ENCODE measurements at regions not wholly inside any gene's neighbourhood (a gene's known extent, or its start where the extent isn't known, plus 50 kb on each side); places are given as distances from the start of the nearest gene placed in this dataset.
"Not testable (repeated sequence)": the region's sequence is repeated elsewhere in the genome, so short reads cannot be mapped to it uniquely, and the experiment has no call there.

- H3K4me3 ChIP-seq (ENCODE audit: low read depth in 2 of 2, low read length in 1 of 2); H3K36me3 ChIP-seq (replicated peaks in 1 of 2; ENCODE audit: control insufficient read depth in 1 of 2, insufficient read depth in 2 of 2, low read length in 1 of 2); POLR2A ChIA-PET; CTCF ChIA-PET; H3K27ac ChIP-seq (ENCODE audit: low read depth in 2 of 2, low read length in 1 of 2); H3K9ac ChIP-seq; H3K4me2 ChIP-seq; H3K9me2 ChIP-seq; H3F3A ChIP-seq (replicated peaks; ENCODE audit: insufficient read depth); DNase-seq; H3K79me2 ChIP-seq (ENCODE audit: insufficient read depth); H3K27me3 ChIP-seq (ENCODE audit: insufficient read depth); H4K20me1 ChIP-seq (ENCODE audit: insufficient read depth); H2AFZ ChIP-seq (ENCODE audit: low read depth); H3K4me1 ChIP-seq (ENCODE audit: control insufficient read depth in 1 of 2, insufficient read depth in 2 of 2, low read depth in 1 of 2, low read length in 1 of 2); H3K9me3 ChIP-seq: not testable (repeated sequence)
- no CpG with 5 or more reads among the region's 46 CpGs for WGBS (ENCODE audit: low lambda C conversion rate)
These were observed 4382.9 kb upstream of the TPTE start for GRCh38 chr21:6138244-6139136.

GRCh38 chr21:6139331-6139730 is 4382.1 kb upstream of the TPTE start:
- H3K4me2 ChIP-seq; H3K9me3 ChIP-seq; H3K9me2 ChIP-seq; CTCF ChIA-PET; H3K79me2 ChIP-seq (ENCODE audit: insufficient read depth); H3F3A ChIP-seq (replicated peaks; ENCODE audit: insufficient read depth); H3K4me1 ChIP-seq (ENCODE audit: control insufficient read depth in 1 of 2, insufficient read depth in 2 of 2, low read depth in 1 of 2, low read length in 1 of 2); POLR2A ChIA-PET; H3K36me3 ChIP-seq (replicated peaks in 1 of 2; ENCODE audit: control insufficient read depth in 1 of 2, insufficient read depth in 2 of 2, low read length in 1 of 2); DNase-seq; H3K9ac ChIP-seq; H4K20me1 ChIP-seq (ENCODE audit: insufficient read depth); H3K4me3 ChIP-seq (ENCODE audit: low read depth in 2 of 2, low read length in 1 of 2); H3K27ac ChIP-seq (ENCODE audit: low read depth in 2 of 2, low read length in 1 of 2); H2AFZ ChIP-seq (ENCODE audit: low read depth); H3K27me3 ChIP-seq (ENCODE audit: insufficient read depth): not testable (repeated sequence)
- no CpG with 5 or more reads among the region's 10 CpGs for WGBS (ENCODE audit: low lambda C conversion rate)

- H3K27me3 ChIP-seq (ENCODE audit: insufficient read depth); H4K20me1 ChIP-seq (ENCODE audit: insufficient read depth); H3K27ac ChIP-seq (ENCODE audit: low read depth in 2 of 2, low read length in 1 of 2); POLR2A ChIA-PET; CTCF ChIA-PET; H3F3A ChIP-seq (replicated peaks; ENCODE audit: insufficient read depth); H3K79me2 ChIP-seq (ENCODE audit: insufficient read depth); H3K9me2 ChIP-seq; H3K36me3 ChIP-seq (replicated peaks in 1 of 2; ENCODE audit: control insufficient read depth in 1 of 2, insufficient read depth in 2 of 2, low read length in 1 of 2); H3K4me3 ChIP-seq (ENCODE audit: low read depth in 2 of 2, low read length in 1 of 2); H3K9me3 ChIP-seq; DNase-seq; H3K9ac ChIP-seq; H3K4me2 ChIP-seq; H2AFZ ChIP-seq (ENCODE audit: low read depth); H3K4me1 ChIP-seq (ENCODE audit: control insufficient read depth in 1 of 2, insufficient read depth in 2 of 2, low read depth in 1 of 2, low read length in 1 of 2): not testable (repeated sequence)
- WGBS (ENCODE audit: low lambda C conversion rate) = no CpG with 5 or more reads among the region's 3 CpGs
These were observed 4381.5 kb upstream of the TPTE start for GRCh38 chr21:6139862-6140261.

- H4K20me1 ChIP-seq (ENCODE audit: insufficient read depth); POLR2A ChIA-PET; H3K27ac ChIP-seq (ENCODE audit: low read depth in 2 of 2, low read length in 1 of 2); H3K9me3 ChIP-seq; H3K79me2 ChIP-seq (ENCODE audit: insufficient read depth); H3K9ac ChIP-seq; H3K36me3 ChIP-seq (replicated peaks in 1 of 2; ENCODE audit: control insufficient read depth in 1 of 2, insufficient read depth in 2 of 2, low read length in 1 of 2); H3K4me3 ChIP-seq (ENCODE audit: low read depth in 2 of 2, low read length in 1 of 2); H3K9me2 ChIP-seq; H3K4me2 ChIP-seq; H3F3A ChIP-seq (replicated peaks; ENCODE audit: insufficient read depth); H3K27me3 ChIP-seq (ENCODE audit: insufficient read depth); H3K4me1 ChIP-seq (ENCODE audit: control insufficient read depth in 1 of 2, insufficient read depth in 2 of 2, low read depth in 1 of 2, low read length in 1 of 2); H2AFZ ChIP-seq (ENCODE audit: low read depth); CTCF ChIA-PET; DNase-seq: not testable (repeated sequence)
- no CpG with 5 or more reads among the region's 27 CpGs for WGBS (ENCODE audit: low lambda C conversion rate)
These were observed 4380.8 kb upstream of the TPTE start for GRCh38 chr21:6140467-6141137.

- H3K79me2 ChIP-seq (ENCODE audit: insufficient read depth); H3F3A ChIP-seq (replicated peaks; ENCODE audit: insufficient read depth); H3K36me3 ChIP-seq (replicated peaks in 1 of 2; ENCODE audit: control insufficient read depth in 1 of 2, insufficient read depth in 2 of 2, low read length in 1 of 2); H3K4me2 ChIP-seq; CTCF ChIA-PET; H2AFZ ChIP-seq (ENCODE audit: low read depth); H3K9ac ChIP-seq; H4K20me1 ChIP-seq (ENCODE audit: insufficient read depth); H3K9me3 ChIP-seq; H3K4me3 ChIP-seq (ENCODE audit: low read depth in 2 of 2, low read length in 1 of 2); H3K27ac ChIP-seq (ENCODE audit: low read depth in 2 of 2, low read length in 1 of 2); H3K27me3 ChIP-seq (ENCODE audit: insufficient read depth); POLR2A ChIA-PET; H3K9me2 ChIP-seq; H3K4me1 ChIP-seq (ENCODE audit: control insufficient read depth in 1 of 2, insufficient read depth in 2 of 2, low read depth in 1 of 2, low read length in 1 of 2); DNase-seq: not testable (repeated sequence)
- WGBS (ENCODE audit: low lambda C conversion rate) = no CpG with 5 or more reads among the region's 14 CpGs
These were observed 4380.3 kb upstream of the TPTE start for GRCh38 chr21:6141138-6141474.

GRCh38 chr21:6153154-6153553 is 4368.2 kb upstream of the TPTE start:
- H3K27ac ChIP-seq (ENCODE audit: low read depth in 2 of 2, low read length in 1 of 2); H2AFZ ChIP-seq (ENCODE audit: low read depth); CTCF ChIA-PET; POLR2A ChIA-PET; H3K4me2 ChIP-seq; H3K4me1 ChIP-seq (ENCODE audit: control insufficient read depth in 1 of 2, insufficient read depth in 2 of 2, low read depth in 1 of 2, low read length in 1 of 2); H3K79me2 ChIP-seq (ENCODE audit: insufficient read depth); H3K9ac ChIP-seq; H3K27me3 ChIP-seq (ENCODE audit: insufficient read depth); H3F3A ChIP-seq (replicated peaks; ENCODE audit: insufficient read depth); H4K20me1 ChIP-seq (ENCODE audit: insufficient read depth); H3K36me3 ChIP-seq (replicated peaks in 1 of 2; ENCODE audit: control insufficient read depth in 1 of 2, insufficient read depth in 2 of 2, low read length in 1 of 2); H3K9me2 ChIP-seq; H3K4me3 ChIP-seq (ENCODE audit: low read depth in 2 of 2, low read length in 1 of 2); H3K9me3 ChIP-seq; DNase-seq: not testable (repeated sequence)
- WGBS (ENCODE audit: low lambda C conversion rate) = no CpG with 5 or more reads among the region's 4 CpGs
